Activated naive CD4-positive, alpha-beta T cell treated with anti-CD3 and anti-CD28 coated beads, Interleukin-2, amount 50 U/mL, for 24 hours (primary cell): ENCODE measurements at regions not wholly inside any gene's neighbourhood (a gene's known extent, or its start where the extent isn't known, plus 50 kb on each side); places are given as distances from the start of the nearest gene placed in this dataset.
A peak's percentile ranks its signal among the peaks of the same experiment; 100 is the strongest.

ENCODE experiments used
- H3K27ac Mint-ChIP-seq: one replicate; pipeline ENCODE4 v1.8.0; 2021; ENCODE audit warnings: mild to moderate bottlenecking, mixed read lengths
- H3K27me3 Mint-ChIP-seq: one replicate; pipeline ENCODE4 v1.8.0; 2021; ENCODE audit warnings: mixed read lengths
- H3K36me3 Mint-ChIP-seq: one replicate; pipeline ENCODE4 v1.8.0; 2021; ENCODE audit warnings: mixed read lengths
- H3K4me1 Mint-ChIP-seq: one replicate; pipeline ENCODE4 v1.8.0; 2021; ENCODE audit warnings: mixed read lengths
- H3K4me3 Mint-ChIP-seq: one replicate; pipeline ENCODE4 v1.8.0; 2021; ENCODE audit warnings: mild to moderate bottlenecking, mixed read lengths
- H3K9me3 Mint-ChIP-seq: one replicate; pipeline ENCODE4 v1.8.0; 2021; ENCODE audit warnings: mixed read lengths

GRCh38 chrX:16457239-16457638 is 192.7 kb upstream of the S100G start:
- Mint-ChIP-seq H3K27me3 (no peaks in the 10 kb centered on the region), H3K27ac (no peak overlapping the region), H3K4me3 (no peak overlapping the region), H3K36me3 (no peaks in the 10 kb centered on the region), H3K4me1 (no peaks in the 10 kb centered on the region), H3K9me3 (no peaks in the 10 kb centered on the region)

GRCh38 chrX:16458208-16458607 is 191.8 kb upstream of the S100G start:
- no peak overlapping the region for H3K27ac Mint-ChIP-seq
- H3K36me3 Mint-ChIP-seq = no peaks in the 10 kb centered on the region
- no peaks in the 10 kb centered on the region for H3K9me3 Mint-ChIP-seq
- H3K4me3 Mint-ChIP-seq = no peak overlapping the region
- H3K4me1 Mint-ChIP-seq = no peaks in the 10 kb centered on the region
- H3K27me3 Mint-ChIP-seq = no peaks in the 10 kb centered on the region

- H3K27me3 Mint-ChIP-seq = no peaks in the 10 kb centered on the region
- H3K36me3 Mint-ChIP-seq = no peaks in the 10 kb centered on the region
These were observed 190.9 kb upstream of the S100G start for GRCh38 chrX:16459008-16459407.

GRCh38 chrX:16461968-16462367 is 188.0 kb upstream of the S100G start:
- no peaks in the 10 kb centered on the region for H3K4me1 Mint-ChIP-seq

More at GRCh38 chrX:16459008-16459407, 190.9 kb upstream of the S100G start:
- no peaks in the 10 kb centered on the region for H3K4me1 Mint-ChIP-seq
- no peaks in the 10 kb centered on the region for H3K9me3 Mint-ChIP-seq
- H3K4me3 Mint-ChIP-seq = no peak overlapping the region
- H3K27ac Mint-ChIP-seq = no peak overlapping the region

GRCh38 chrX:16462912-16463311 is 187.0 kb upstream of the S100G start:
- no peaks in the 10 kb centered on the region for H3K36me3 Mint-ChIP-seq
- H3K4me3 Mint-ChIP-seq = no peak overlapping the region
- H3K4me1 Mint-ChIP-seq = no peaks in the 10 kb centered on the region
- H3K27me3 Mint-ChIP-seq = no peaks in the 10 kb centered on the region
- no peak overlapping the region for H3K27ac Mint-ChIP-seq
- no peaks in the 10 kb centered on the region for H3K9me3 Mint-ChIP-seq

More at GRCh38 chrX:16461968-16462367, 188.0 kb upstream of the S100G start:
- H3K4me3 Mint-ChIP-seq = no peak overlapping the region
- no peaks in the 10 kb centered on the region for H3K9me3 Mint-ChIP-seq
- no peak overlapping the region for H3K27ac Mint-ChIP-seq
- H3K27me3 Mint-ChIP-seq = no peaks in the 10 kb centered on the region
- no peaks in the 10 kb centered on the region for H3K36me3 Mint-ChIP-seq

GRCh38 chrX:16464369-16464768 is 185.6 kb upstream of the S100G start:
- Mint-ChIP-seq H3K36me3 (no peaks in the 10 kb centered on the region), H3K4me1 (no peaks in the 10 kb centered on the region), H3K9me3 (no peaks in the 10 kb centered on the region), H3K27ac (no peak overlapping the region), H3K4me3 (no peak overlapping the region), H3K27me3 (no peaks in the 10 kb centered on the region)

- no peak overlapping the region for H3K4me3 Mint-ChIP-seq
- no peaks in the 10 kb centered on the region for H3K4me1 Mint-ChIP-seq
- H3K9me3 Mint-ChIP-seq = no peaks in the 10 kb centered on the region
- H3K27ac Mint-ChIP-seq = no peak overlapping the region
- no peaks in the 10 kb centered on the region for H3K27me3 Mint-ChIP-seq
- no peaks in the 10 kb centered on the region for H3K36me3 Mint-ChIP-seq
These were observed 184.7 kb upstream of the S100G start for GRCh38 chrX:16465081-16465876.

GRCh38 chrX:16466640-16467432 is 183.1 kb upstream of the S100G start:
- Mint-ChIP-seq H3K4me3 (no peak overlapping the region), H3K9me3 (no peaks in the 10 kb centered on the region), H3K4me1 (peaks cover 5% of the 10 kb centered on the region), H3K27me3 (no peaks in the 10 kb centered on the region), H3K36me3 (no peaks in the 10 kb centered on the region), H3K27ac (no peak overlapping the region)

- Mint-ChIP-seq H3K4me1 (peaks cover 15% of the 10 kb centered on the region), H3K9me3 (no peaks in the 10 kb centered on the region), H3K36me3 (no peaks in the 10 kb centered on the region), H3K27ac (no peak overlapping the region), H3K4me3 (no peak overlapping the region), H3K27me3 (no peaks in the 10 kb centered on the region)
These were observed 180.1 kb upstream of the S100G start for GRCh38 chrX:16469870-16470269.

- Mint-ChIP-seq H3K36me3 (no peaks in the 10 kb centered on the region), H3K4me1 (peaks cover 15% of the 10 kb centered on the region), H3K4me3 (no peak overlapping the region), H3K9me3 (no peaks in the 10 kb centered on the region), H3K27me3 (no peaks in the 10 kb centered on the region), H3K27ac (peak overlapping the region; percentile 71)
These were observed 177.6 kb upstream of the S100G start for GRCh38 chrX:16472345-16472744.

GRCh38 chrX:16474511-16474910 is 175.4 kb upstream of the S100G start:
- Mint-ChIP-seq H3K4me1 (peaks cover 28% of the 10 kb centered on the region), H3K27me3 (no peaks in the 10 kb centered on the region), H3K36me3 (no peaks in the 10 kb centered on the region), H3K27ac (peak overlapping the region; percentile 74), H3K9me3 (no peaks in the 10 kb centered on the region), H3K4me3 (no peak overlapping the region)

GRCh38 chrX:16476009-16476408 is 173.9 kb upstream of the S100G start:
- Mint-ChIP-seq H3K9me3 (no peaks in the 10 kb centered on the region), H3K36me3 (no peaks in the 10 kb centered on the region)

GRCh38 chrX:16476692-16477091 is 173.3 kb upstream of the S100G start:
- Mint-ChIP-seq H3K4me3 (no peak overlapping the region), H3K36me3 (no peaks in the 10 kb centered on the region), H3K9me3 (no peaks in the 10 kb centered on the region), H3K27me3 (no peaks in the 10 kb centered on the region), H3K27ac (no peak overlapping the region), H3K4me1 (peaks cover 33% of the 10 kb centered on the region)

More at GRCh38 chrX:16476009-16476408, 173.9 kb upstream of the S100G start:
- Mint-ChIP-seq H3K4me3 (no peak overlapping the region), H3K27me3 (no peaks in the 10 kb centered on the region), H3K27ac (no peak overlapping the region), H3K4me1 (peaks cover 36% of the 10 kb centered on the region)

- peak overlapping the region; percentile 91 for H3K27ac Mint-ChIP-seq
- H3K27me3 Mint-ChIP-seq = no peaks in the 10 kb centered on the region
- H3K9me3 Mint-ChIP-seq = no peaks in the 10 kb centered on the region
- no peak overlapping the region for H3K4me3 Mint-ChIP-seq
- peaks cover 32% of the 10 kb centered on the region for H3K4me1 Mint-ChIP-seq
- H3K36me3 Mint-ChIP-seq = no peaks in the 10 kb centered on the region
These were observed 170.6 kb upstream of the S100G start for GRCh38 chrX:16479206-16479869.

GRCh38 chrX:16480049-16480448 is 169.9 kb upstream of the S100G start:
- no peaks in the 10 kb centered on the region for H3K9me3 Mint-ChIP-seq
- H3K36me3 Mint-ChIP-seq = no peaks in the 10 kb centered on the region
- no peak overlapping the region for H3K27ac Mint-ChIP-seq
- peaks cover 39% of the 10 kb centered on the region for H3K4me1 Mint-ChIP-seq
- no peaks in the 10 kb centered on the region for H3K27me3 Mint-ChIP-seq
- no peak overlapping the region for H3K4me3 Mint-ChIP-seq

- peak overlapping the region; percentile 37 for H3K4me3 Mint-ChIP-seq
- peak overlapping the region; percentile 35 for H3K27ac Mint-ChIP-seq
- H3K36me3 Mint-ChIP-seq = no peaks in the 10 kb centered on the region
- H3K9me3 Mint-ChIP-seq = no peaks in the 10 kb centered on the region
- H3K27me3 Mint-ChIP-seq = no peaks in the 10 kb centered on the region
- H3K4me1 Mint-ChIP-seq = peaks cover 47% of the 10 kb centered on the region
These were observed 165.6 kb upstream of the S100G start for GRCh38 chrX:16484338-16484737.
